LNCaP clone FGC (cell line): ENCODE measurements at regions not wholly inside any gene's neighbourhood (a gene's known extent, or its start where the extent isn't known, plus 50 kb on each side); places are given as distances from the start of the nearest gene placed in this dataset.

Experiments used
- DNase-seq: peaks from one replicate; pipeline ENCODE4 v3.0.0-alpha.2; 2011; ENCODE audit warnings: low read depth
- H3K4me3 ChIP-seq: 2 replicates; pipeline ENCODE4 v1.5.1; 2011; ENCODE audit warnings: mild to moderate bottlenecking, low read depth, low read length, control low read depth
- TF ChIP-seq, protein P1 (sequence below): IDR thresholded peaks from 2 replicates; pipeline ENCODE4 v1.5.1; 2012; ENCODE audit warnings: mild to moderate bottlenecking; ENCODE audit not compliant: control insufficient read depth, insufficient read depth; ENCODE audit errors: extremely low read depth

DNA sequence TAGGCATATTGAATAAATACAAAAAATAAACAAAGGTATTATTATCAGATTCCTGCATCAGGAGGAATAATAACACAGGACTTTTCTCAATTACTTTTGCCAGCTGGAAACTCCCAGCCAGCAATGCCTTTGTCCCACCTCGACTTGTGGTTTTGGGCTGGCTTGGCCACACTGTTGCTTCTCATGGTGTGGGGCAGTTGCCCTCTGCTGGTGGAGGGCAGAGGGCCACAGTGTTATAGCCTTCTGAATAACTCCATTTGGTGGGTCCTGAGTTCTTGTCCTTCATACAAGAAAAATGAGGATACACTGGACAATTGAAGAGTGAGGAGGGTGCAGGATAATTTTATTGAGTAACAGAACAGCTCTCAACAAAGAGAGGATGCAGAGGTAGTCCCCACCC lies 1206.0 kb upstream of the ADGRL3 start:
- no peak overlapping the region for H3K4me3 ChIP-seq
- TF ChIP-seq, protein P1, sequence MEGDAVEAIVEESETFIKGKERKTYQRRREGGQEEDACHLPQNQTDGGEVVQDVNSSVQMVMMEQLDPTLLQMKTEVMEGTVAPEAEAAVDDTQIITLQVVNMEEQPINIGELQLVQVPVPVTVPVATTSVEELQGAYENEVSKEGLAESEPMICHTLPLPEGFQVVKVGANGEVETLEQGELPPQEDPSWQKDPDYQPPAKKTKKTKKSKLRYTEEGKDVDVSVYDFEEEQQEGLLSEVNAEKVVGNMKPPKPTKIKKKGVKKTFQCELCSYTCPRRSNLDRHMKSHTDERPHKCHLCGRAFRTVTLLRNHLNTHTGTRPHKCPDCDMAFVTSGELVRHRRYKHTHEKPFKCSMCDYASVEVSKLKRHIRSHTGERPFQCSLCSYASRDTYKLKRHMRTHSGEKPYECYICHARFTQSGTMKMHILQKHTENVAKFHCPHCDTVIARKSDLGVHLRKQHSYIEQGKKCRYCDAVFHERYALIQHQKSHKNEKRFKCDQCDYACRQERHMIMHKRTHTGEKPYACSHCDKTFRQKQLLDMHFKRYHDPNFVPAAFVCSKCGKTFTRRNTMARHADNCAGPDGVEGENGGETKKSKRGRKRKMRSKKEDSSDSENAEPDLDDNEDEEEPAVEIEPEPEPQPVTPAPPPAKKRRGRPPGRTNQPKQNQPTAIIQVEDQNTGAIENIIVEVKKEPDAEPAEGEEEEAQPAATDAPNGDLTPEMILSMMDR, result no peak
- no peak for DNase-seq

DNA sequence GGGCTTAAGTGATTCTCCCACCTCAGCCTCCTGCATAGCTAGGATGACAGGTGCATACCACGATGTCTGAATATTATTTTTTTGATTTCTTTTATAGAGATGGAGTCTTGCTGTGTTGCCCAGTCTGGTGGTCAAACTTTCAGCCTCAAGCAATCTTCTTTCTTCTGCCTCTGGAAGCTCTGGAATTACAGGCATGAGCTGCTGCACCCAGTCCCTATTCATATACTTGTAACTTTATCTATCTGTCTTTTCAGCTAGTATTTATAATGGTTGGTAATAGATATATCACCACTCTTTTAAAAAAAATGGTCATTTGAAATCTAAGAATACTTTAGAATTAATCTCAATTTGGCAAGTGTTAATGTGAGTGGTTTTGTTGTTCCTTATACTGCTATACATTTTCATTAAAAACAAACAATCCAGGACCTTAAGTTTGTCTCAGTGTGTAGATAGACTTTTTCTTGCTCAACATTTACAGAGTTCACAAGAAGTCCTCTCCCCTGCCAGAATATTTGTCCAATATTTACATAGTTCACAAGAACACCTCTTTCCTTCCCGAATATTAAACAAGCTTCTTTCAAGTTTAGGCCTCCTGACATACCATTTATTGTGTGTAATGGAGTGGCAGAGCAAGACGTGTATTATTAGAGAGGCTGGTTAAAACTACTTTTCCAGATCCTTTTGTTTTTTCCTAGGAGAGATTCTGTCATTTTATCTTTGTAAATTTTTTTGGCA lies 1197.4 kb upstream of the ADGRL3 start:
- H3K4me3 ChIP-seq, result no peak overlapping the region
- peak; percentile 80 for DNase-seq
- TF ChIP-seq, protein P1, result no peak

DNA sequence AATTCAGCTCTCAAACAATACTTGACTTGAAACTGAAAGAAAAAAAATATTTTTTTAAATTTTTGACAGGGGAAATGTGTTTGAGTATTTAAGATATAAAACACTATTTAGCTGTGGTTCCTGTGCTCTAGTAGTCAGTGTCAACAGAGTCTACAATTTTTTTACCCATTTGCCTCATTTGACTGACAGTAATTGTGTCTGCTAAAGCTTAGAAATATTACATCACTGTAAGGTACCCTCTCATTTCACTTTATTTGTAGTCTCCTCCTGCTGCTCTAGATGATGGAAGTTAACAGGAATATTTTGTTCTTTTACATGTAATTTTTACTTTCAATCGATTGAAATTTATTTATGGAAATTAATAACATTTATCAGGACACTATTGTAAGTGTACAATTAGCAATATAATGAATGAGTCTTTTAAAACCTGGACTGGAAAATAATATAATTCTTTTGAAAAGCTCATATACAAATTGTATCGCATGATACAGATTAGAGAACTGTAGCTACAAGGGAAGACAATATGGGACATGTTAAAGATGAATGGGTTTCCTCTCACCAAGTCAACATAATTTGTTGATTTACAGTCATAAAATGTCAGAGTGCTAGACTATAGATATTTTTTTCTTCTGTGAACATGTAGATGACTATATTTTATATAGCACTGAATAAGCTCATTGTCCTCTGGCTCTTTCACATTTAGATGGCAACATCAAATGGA lies 1186.5 kb upstream of the ADGRL3 start:
- TF ChIP-seq, protein P1, result no peak
- no peak for DNase-seq
- no peak overlapping the region for H3K4me3 ChIP-seq

DNA sequence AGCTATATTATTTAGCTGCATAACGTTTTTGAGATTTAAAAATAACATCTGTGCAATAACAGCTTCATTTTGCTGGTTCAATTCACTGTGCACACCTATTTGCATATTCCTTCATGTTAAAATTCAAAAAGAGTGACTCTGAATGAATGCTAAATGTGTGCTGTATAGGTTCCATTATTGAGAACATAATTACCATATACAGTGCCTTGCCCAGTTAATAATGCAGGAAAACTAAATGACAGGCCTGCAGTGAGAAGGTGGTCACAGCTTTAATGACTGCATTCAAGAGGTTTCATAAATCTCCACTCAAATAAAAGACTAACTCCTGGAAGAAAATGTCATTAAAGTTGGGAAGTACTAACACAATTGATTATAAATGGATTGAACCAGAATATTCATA lies 1183.2 kb upstream of the ADGRL3 start:
- H3K4me3 ChIP-seq, result no peak overlapping the region
- TF ChIP-seq, protein P1, result no peak
- no peak for DNase-seq

DNA sequence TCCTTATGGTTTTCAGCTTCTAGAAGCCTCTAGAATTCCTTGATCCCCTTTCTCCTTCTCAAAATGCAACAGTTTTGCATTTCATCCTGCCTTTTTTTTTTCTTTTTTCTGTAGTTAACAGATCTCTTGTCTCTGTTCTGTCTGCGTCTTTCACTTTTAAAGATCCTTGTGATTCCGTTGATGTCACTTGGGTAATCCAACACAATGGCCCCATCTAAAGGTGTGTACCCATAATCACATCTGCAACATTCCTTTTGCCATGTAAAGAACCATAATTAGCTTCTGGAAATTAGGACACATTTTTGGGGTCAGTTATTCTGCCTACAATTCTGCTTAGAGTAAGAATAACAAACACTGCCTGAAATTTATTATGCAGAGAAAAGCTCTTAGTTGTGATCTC lies 1180.9 kb upstream of the ADGRL3 start:
- no peak for DNase-seq
- TF ChIP-seq, protein P1, result no peak
- H3K4me3 ChIP-seq, result no peak overlapping the region

DNA sequence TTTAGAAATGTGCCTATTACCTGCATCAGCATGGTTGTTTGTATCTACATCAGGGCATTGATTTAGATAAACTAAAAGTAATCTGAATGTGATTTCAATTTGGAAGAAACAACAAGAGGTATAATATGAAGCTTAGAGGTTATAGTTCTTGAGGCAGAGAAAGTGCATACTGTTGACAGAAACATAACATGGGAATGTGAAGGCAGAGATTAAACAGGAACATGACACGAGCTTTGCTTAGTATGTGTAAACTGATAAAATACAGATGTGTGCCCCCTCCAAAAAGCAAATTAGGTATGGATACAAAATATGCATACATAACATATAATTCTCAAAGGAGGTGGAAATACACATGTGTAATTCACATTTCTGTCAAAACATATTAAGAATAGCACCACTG lies 1180.2 kb upstream of the ADGRL3 start:
- H3K4me3 ChIP-seq, result no peak overlapping the region
- TF ChIP-seq, protein P1, result no peak
- DNase-seq, result no peak
